GM12872 (cell line): ENCODE measurements at regions not wholly inside any gene's neighbourhood (a gene's known extent, or its start where the extent isn't known, plus 50 kb on each side); places are given as distances from the start of the nearest gene placed in this dataset.

Experiments used
- TF ChIP-seq, protein P1 (sequence below): IDR thresholded peaks from 3 replicates; pipeline ENCODE4 v1.5.1; 2011; ENCODE audit warnings: low read depth, mild to moderate bottlenecking, low read length, moderate library complexity; ENCODE audit not compliant: insufficient read depth

DNA sequence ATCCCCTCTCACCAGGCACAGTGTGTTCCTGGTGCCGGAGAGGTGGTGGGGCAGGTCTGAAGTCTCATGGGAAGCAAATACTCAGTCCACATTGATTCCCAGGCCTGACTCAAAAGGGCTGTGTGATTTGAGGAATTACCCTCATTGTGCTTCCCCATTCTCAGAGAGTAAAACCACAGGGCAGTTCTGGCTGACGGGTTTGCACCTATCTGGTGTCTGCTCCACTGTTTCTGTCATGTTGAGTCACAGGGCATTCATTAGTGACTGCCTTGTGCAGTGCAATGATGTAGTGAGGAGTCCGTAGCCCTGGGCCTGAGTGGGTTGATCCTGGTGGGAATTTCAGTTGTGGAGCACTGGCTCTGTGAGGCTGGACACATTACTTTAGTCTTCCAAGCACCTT lies 85.2 kb upstream of the ARHGAP20 start:
- TF ChIP-seq, protein P1, sequence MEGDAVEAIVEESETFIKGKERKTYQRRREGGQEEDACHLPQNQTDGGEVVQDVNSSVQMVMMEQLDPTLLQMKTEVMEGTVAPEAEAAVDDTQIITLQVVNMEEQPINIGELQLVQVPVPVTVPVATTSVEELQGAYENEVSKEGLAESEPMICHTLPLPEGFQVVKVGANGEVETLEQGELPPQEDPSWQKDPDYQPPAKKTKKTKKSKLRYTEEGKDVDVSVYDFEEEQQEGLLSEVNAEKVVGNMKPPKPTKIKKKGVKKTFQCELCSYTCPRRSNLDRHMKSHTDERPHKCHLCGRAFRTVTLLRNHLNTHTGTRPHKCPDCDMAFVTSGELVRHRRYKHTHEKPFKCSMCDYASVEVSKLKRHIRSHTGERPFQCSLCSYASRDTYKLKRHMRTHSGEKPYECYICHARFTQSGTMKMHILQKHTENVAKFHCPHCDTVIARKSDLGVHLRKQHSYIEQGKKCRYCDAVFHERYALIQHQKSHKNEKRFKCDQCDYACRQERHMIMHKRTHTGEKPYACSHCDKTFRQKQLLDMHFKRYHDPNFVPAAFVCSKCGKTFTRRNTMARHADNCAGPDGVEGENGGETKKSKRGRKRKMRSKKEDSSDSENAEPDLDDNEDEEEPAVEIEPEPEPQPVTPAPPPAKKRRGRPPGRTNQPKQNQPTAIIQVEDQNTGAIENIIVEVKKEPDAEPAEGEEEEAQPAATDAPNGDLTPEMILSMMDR, result no peak

GRCh38 chr11:110795112-110795624 lies 82.9 kb upstream of the ARHGAP20 start:
- TF ChIP-seq, protein P1, result no peak

DNA sequence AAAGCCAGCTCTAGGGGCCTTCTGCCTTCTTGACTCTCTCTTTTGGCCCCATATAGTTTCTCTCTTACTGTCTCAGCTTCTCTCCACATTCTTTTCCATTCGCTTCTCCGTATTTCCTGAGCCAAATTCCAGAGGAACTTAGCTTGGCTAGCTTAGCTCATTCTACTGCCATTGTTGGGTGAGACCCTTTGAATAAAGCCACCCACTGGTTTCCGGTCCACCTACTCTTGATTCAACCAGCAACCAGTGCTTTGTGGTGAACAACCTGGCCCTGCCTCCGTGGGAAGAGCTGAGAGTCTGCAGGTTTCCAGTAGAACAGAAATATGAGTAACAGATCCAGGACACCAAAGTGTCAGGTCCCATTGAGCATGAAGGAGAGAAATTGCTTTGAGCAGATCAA lies 81.3 kb upstream of the ARHGAP20 start:
- TF ChIP-seq, protein P1, result no peak

DNA sequence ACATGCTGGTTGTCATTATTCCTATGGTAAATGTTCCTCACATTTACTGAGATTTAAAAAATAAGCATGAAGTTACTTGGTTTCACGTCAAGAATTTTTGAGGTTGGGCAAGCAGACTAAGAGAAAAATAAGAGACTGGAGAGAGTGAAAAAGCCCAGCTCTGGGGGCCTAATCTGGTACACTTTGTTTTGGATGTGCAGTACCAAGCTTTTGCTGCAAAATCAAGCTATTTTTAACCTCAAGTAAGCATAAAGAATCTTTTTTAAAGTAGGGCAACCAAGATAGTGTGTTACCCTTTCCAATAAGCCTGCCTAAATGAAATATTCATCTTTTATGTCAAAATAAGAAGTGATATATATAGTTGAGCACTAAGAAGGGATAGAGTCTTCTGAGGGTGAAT lies 79.4 kb upstream of the ARHGAP20 start:
- TF ChIP-seq, protein P1, result no peak

GRCh38 chr11:110787680-110788079 lies 75.4 kb upstream of the ARHGAP20 start:
- TF ChIP-seq, protein P1, result no peak

DNA sequence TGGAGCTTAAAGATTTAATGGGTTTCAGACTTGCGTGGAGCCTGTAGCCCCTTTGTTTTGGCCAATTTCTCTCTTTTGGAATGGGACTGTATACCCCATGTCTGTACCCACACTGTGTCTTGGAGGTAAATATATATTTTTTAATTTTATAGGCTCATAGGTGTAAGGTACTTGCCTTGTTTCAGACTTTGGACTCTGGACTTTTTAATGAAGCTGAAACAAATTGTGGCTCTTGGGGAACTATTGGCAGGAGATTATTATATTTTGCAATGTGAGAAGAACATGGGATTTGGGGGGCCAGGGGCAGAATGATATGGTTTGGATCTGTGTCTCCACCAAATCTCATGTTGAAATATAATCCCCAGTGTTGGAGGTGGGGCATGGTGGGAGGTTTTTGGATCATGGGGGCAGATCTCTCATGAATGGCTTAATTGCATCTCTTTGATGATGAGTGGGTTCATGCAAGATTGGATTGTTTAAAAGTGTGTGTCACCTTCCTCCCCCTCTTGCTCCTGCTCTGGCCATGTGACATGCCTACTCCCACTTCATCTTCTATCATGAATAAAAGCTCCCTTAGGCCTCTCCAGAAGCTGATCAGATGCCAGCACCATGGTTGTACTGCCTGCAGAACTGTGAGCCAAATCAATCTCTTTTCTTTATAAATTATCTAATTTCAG lies 74.1 kb upstream of the ARHGAP20 start:
- TF ChIP-seq, protein P1, result no peak

- TF ChIP-seq, protein P1, result no peak
Measured at GRCh38 chr11:110785398-110785797, 73.2 kb upstream of the ARHGAP20 start.
